NT2/D1 (cell line): ENCODE measurements at regions not wholly inside any gene's neighbourhood (a gene's known extent, or its start where the extent isn't known, plus 50 kb on each side); places are given as distances from the start of the nearest gene placed in this dataset.
A peak's percentile ranks its signal among the peaks of the same experiment; 100 is the strongest.

Source experiments
- DNase-seq: peaks from one replicate; pipeline ENCODE4 v3.0.0-alpha.2; 2011; ENCODE audit warnings: low read depth, low spot score
- H3K27me3 ChIP-seq: 2 replicates; pipeline ENCODE4 v1.6.0; 2011; ENCODE audit warnings: mild to moderate bottlenecking; ENCODE audit not compliant: insufficient read length, insufficient read depth
- H3K36me3 ChIP-seq: 2 replicates; pipeline ENCODE4 v1.6.1; 2011; ENCODE audit warnings: mild to moderate bottlenecking, low read length, mixed read lengths; ENCODE audit not compliant: insufficient read depth, insufficient read length
- H3K4me1 ChIP-seq: 2 replicates; pipeline ENCODE4 v1.5.1; 2011; ENCODE audit not compliant: insufficient read depth, insufficient read length
- H3K4me3 ChIP-seq: 2 replicates; pipeline ENCODE4 v1.5.1; 2011; ENCODE audit warnings: low read depth; ENCODE audit not compliant: insufficient read length
- H3K9ac ChIP-seq: 2 replicates; pipeline ENCODE4 v1.6.0; 2011; ENCODE audit warnings: low read depth; ENCODE audit not compliant: insufficient read length
- H3K9me3 ChIP-seq: 2 replicates; pipeline ENCODE4 v1.5.1; 2011; ENCODE audit warnings: mild to moderate bottlenecking, low read length; ENCODE audit not compliant: insufficient read depth
- SUZ12 ChIP-seq: IDR thresholded peaks from 2 replicates; pipeline ENCODE4 v1.6.1; 2011; ENCODE audit not compliant: insufficient read length, insufficient read depth; ENCODE audit errors: extremely low read depth
- YY1 ChIP-seq: IDR thresholded peaks from 2 replicates; pipeline ENCODE4 v1.6.1; 2011; ENCODE audit not compliant: insufficient read length, insufficient read depth
- ZNF274 ChIP-seq: IDR thresholded peaks from 2 replicates; pipeline ENCODE4 v1.6.1; 2011; ENCODE audit warnings: mild to moderate bottlenecking, low read depth, low read length

GRCh38 chr6:916131-916530, 223.2 kb upstream of the EXOC2 start:
- TF ChIP-seq ZNF274 = no peak
- TF ChIP-seq SUZ12 = no peak
- TF ChIP-seq YY1 = no peak
- H3K9me3 ChIP-seq = peaks cover 39% of the 10 kb centered on the region
- no peak overlapping the region for H3K4me3 ChIP-seq
- DNase-seq = no peak
- H3K4me1 ChIP-seq = no peaks in the 10 kb centered on the region
- no peaks in the 10 kb centered on the region for H3K36me3 ChIP-seq
- peaks cover 3% of the 10 kb centered on the region for H3K27me3 ChIP-seq
- H3K9ac ChIP-seq = no peak overlapping the region

- Histone ChIP-seq H3K9ac (no peak overlapping the region), H3K27me3 (peaks cover 3% of the 10 kb centered on the region), H3K4me3 (no peak overlapping the region), H3K4me1 (no peaks in the 10 kb centered on the region), H3K36me3 (no peaks in the 10 kb centered on the region), H3K9me3 (peaks cover 19% of the 10 kb centered on the region)
- peak; percentile 44 for DNase-seq
- TF ChIP-seq YY1 = no peak
- TF ChIP-seq ZNF274 = no peak
- no peak for TF ChIP-seq SUZ12
These were observed 220.2 kb upstream of the EXOC2 start for GRCh38 chr6:912871-913835.

DNA sequence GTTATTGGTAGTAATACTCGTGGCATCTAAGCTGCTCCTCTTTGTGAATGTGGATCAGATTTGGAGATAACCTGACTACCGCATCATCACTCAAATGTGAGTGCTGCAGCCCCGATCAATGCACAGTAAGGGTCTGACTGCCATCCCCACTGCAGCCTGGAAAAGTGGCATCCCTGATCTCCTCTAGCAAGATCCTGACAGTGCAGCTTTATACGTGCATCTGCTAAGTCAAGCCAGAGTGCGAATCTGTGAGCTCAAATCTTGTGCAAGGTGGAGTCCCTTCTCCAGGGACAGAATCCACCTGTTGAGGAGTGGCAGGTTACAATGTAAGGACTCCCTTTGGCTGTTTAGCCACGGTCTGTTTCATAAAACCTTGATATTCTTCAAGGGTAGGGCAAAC, 215.0 kb upstream of the EXOC2 start:
- peaks cover 3% of the 10 kb centered on the region for H3K27me3 ChIP-seq
- H3K9me3 ChIP-seq = no peaks in the 10 kb centered on the region
- no peak overlapping the region for H3K4me3 ChIP-seq
- no peak for DNase-seq
- no peak overlapping the region for H3K9ac ChIP-seq
- H3K36me3 ChIP-seq = no peaks in the 10 kb centered on the region
- TF ChIP-seq SUZ12 = no peak
- no peak for TF ChIP-seq YY1
- no peak for TF ChIP-seq ZNF274
- no peaks in the 10 kb centered on the region for H3K4me1 ChIP-seq

GRCh38 chr6:906920-907319, 214.0 kb upstream of the EXOC2 start:
- H3K9me3 ChIP-seq = no peaks in the 10 kb centered on the region
- no peak for DNase-seq
- no peak overlapping the region for H3K9ac ChIP-seq
- H3K4me3 ChIP-seq = no peak overlapping the region
- TF ChIP-seq YY1 (no peak), SUZ12 (no peak), ZNF274 (no peak)
- H3K4me1 ChIP-seq = no peaks in the 10 kb centered on the region
- H3K36me3 ChIP-seq = no peaks in the 10 kb centered on the region
- peaks cover under 1% of the 10 kb centered on the region for H3K27me3 ChIP-seq

GRCh38 chr6:905556-905955, 212.6 kb upstream of the EXOC2 start:
- Histone ChIP-seq H3K9ac (no peak overlapping the region), H3K9me3 (no peaks in the 10 kb centered on the region), H3K27me3 (no peaks in the 10 kb centered on the region), H3K36me3 (no peaks in the 10 kb centered on the region), H3K4me1 (no peaks in the 10 kb centered on the region), H3K4me3 (no peak overlapping the region)
- DNase-seq = no peak
- TF ChIP-seq ZNF274 = no peak
- no peak for TF ChIP-seq YY1
- TF ChIP-seq SUZ12 = no peak

DNA sequence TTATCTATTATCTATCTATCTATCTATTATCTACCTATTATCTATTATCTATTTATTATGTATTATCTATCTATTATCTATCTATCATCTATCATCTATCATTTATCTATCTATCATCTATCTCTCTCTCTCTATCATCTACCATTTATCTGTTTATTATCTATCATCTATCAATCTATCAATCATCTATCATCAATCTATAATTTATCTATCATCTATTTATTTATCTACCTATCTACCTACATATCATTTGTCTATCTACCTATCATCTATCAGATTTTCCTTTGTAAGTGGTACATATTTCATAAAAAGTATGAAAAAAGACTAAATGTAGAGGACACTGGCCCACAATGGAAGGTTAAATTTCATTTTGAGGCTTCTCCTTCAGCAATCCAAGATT, 212.1 kb upstream of the EXOC2 start:
- TF ChIP-seq SUZ12 = no peak
- no peak for TF ChIP-seq ZNF274
- no peak for TF ChIP-seq YY1
- Histone ChIP-seq H3K4me3 (no peak overlapping the region), H3K27me3 (no peaks in the 10 kb centered on the region), H3K36me3 (no peaks in the 10 kb centered on the region), H3K9ac (no peak overlapping the region), H3K4me1 (no peaks in the 10 kb centered on the region), H3K9me3 (no peaks in the 10 kb centered on the region)
- DNase-seq = no peak

GRCh38 chr6:903761-904160, 210.8 kb upstream of the EXOC2 start:
- Histone ChIP-seq H3K27me3 (no peaks in the 10 kb centered on the region), H3K36me3 (no peaks in the 10 kb centered on the region), H3K4me1 (no peaks in the 10 kb centered on the region), H3K9me3 (no peaks in the 10 kb centered on the region), H3K9ac (no peak overlapping the region), H3K4me3 (no peak overlapping the region)
- no peak for DNase-seq
- TF ChIP-seq ZNF274 (no peak), YY1 (no peak), SUZ12 (no peak)
